SK-N-SH (cell line): ENCODE measurements at regions not wholly inside any gene's neighbourhood (a gene's known extent, or its start where the extent isn't known, plus 50 kb on each side); places are given as distances from the start of the nearest gene placed in this dataset.

Experiments used
- CTCF ChIA-PET: fragments of 300-600, 350-600 bp; formaldehyde crosslinking; extraction: SDS; loops from one replicate; lab custom pipeline; 2021; lab: Yijun Ruan, JAX
- POLR2A ChIA-PET: fragments of 350-600 bp; sonication (Branson Sonifier 250); formaldehyde crosslinking; extraction: SDS; loops from one replicate; lab custom pipeline; 2020; ENCODE audit warnings: antibody characterized with exemption, inconsistent platforms; lab: Yijun Ruan, JAX
- DNase-seq: peaks from one replicate; pipeline ENCODE4 v3.0.0; 2012
- H2AFZ ChIP-seq: fragments of 200-600 bp; sonication (generic); 2 replicates; pipeline ENCODE4 v1.8.1; 2016; ENCODE audit warnings: antibody characterized with exemption, mild to moderate bottlenecking, low read depth
- H3F3A ChIP-seq: fragments of 200-600 bp; sonication (generic); replicated peaks from 2 replicates; pipeline ENCODE3; 2016; ENCODE audit warnings: antibody characterized with exemption, mild to moderate bottlenecking; ENCODE audit not compliant: insufficient read depth
- H3K27ac ChIP-seq, 2 experiments: fragments of 200-500 bp in 1 of 2; fragments of 200-600 bp in 1 of 2; sonication (Bioruptor generic) in 1 of 2; sonication (generic), shearing (Covaris generic) in 1 of 2; 2 replicates each; pipeline versions ENCODE4 v1.5.1 to v1.6.1; 2014 to 2016; ENCODE audit warnings: low read depth in 2 of 2, inconsistent platforms in 1 of 2, low read length in 1 of 2, mild to moderate bottlenecking in 1 of 2, mixed read lengths in 1 of 2
- H3K27me3 ChIP-seq: fragments of 200-600 bp; sonication (generic), shearing (Covaris generic); 2 replicates; pipeline ENCODE4 v1.6.1; 2016; ENCODE audit warnings: mixed run types; ENCODE audit not compliant: insufficient read depth
- H3K36me3 ChIP-seq, 2 experiments: fragments of 200-500 bp in 1 of 2; fragments of 200-600 bp in 1 of 2; sonication (Bioruptor generic) in 1 of 2; sonication (generic) in 1 of 2; replicated peaks in 1 of 2; 2 replicates each; pipeline versions ENCODE3 to v1.5.1; 2014 to 2016; ENCODE audit warnings: low read length in 1 of 2, mild to moderate bottlenecking in 1 of 2; ENCODE audit not compliant: insufficient read depth in 2 of 2, control insufficient read depth in 1 of 2
- H3K4me1 ChIP-seq, 2 experiments: fragments of 200-500 bp in 1 of 2; fragments of 200-600 bp in 1 of 2; sonication (Bioruptor generic) in 1 of 2; sonication (generic), shearing (Covaris generic) in 1 of 2; 2 replicates each; pipeline versions ENCODE4 v1.5.1 to v1.6.1; 2014 to 2016; ENCODE audit warnings: low read depth in 1 of 2, low read length in 1 of 2, mixed run types in 1 of 2; ENCODE audit not compliant: insufficient read depth in 2 of 2, control insufficient read depth in 1 of 2
- H3K4me2 ChIP-seq: fragments of 200-600 bp; sonication (generic), shearing (Covaris generic); 2 replicates; pipeline ENCODE4 v1.6.1; 2017; ENCODE audit warnings: mixed run types
- H3K4me3 ChIP-seq, 2 experiments: fragments of 200-500 bp in 1 of 2; fragments of 200-600 bp in 1 of 2; sonication (Bioruptor generic) in 1 of 2; sonication (generic), shearing (Covaris generic) in 1 of 2; 2 replicates each; pipeline versions ENCODE4 v1.5.1 to v1.8.1; 2014 to 2016; ENCODE audit warnings: low read depth in 2 of 2, inconsistent platforms in 1 of 2, low read length in 1 of 2, mild to moderate bottlenecking in 1 of 2, mixed read lengths in 1 of 2, moderate library complexity in 1 of 2
- H3K79me2 ChIP-seq: fragments of 200-600 bp; sonication (generic); 2 replicates; pipeline ENCODE4 v1.8.1; 2017; ENCODE audit warnings: mild to moderate bottlenecking; ENCODE audit not compliant: insufficient read depth
- H3K9ac ChIP-seq: fragments of 200-600 bp; sonication (generic); 2 replicates; pipeline ENCODE4 v1.6.1; 2017; ENCODE audit warnings: mixed run types
- H3K9me2 ChIP-seq: fragments of 200-600 bp; sonication (generic); 2 replicates; pipeline ENCODE4 v1.6.1; 2017; ENCODE audit warnings: mixed run types
- H3K9me3 ChIP-seq: fragments of 200-600 bp; sonication (generic); 2 replicates; pipeline ENCODE4 v1.6.1; 2017; ENCODE audit warnings: mixed run types, mild to moderate bottlenecking, moderate library complexity
- H4K20me1 ChIP-seq: fragments of 200-600 bp; sonication (generic); 2 replicates; pipeline ENCODE4 v1.6.1; 2017; ENCODE audit warnings: mild to moderate bottlenecking, mixed run types; ENCODE audit not compliant: insufficient read depth
- CTCF ChIP-seq: fragments of 200-600 bp; sonication (generic); IDR thresholded peaks from 2 replicates; pipeline ENCODE4 v1.6.1; 2017; ENCODE audit warnings: antibody characterized with exemption, mild to moderate bottlenecking, moderate library complexity
- ELF1 ChIP-seq: IDR thresholded peaks from 2 replicates; pipeline ENCODE4 v1.4.0; 2012
- FOSL2 ChIP-seq: IDR thresholded peaks from 2 replicates; pipeline ENCODE4 v1.4.0; 2012; ENCODE audit warnings: low read depth, mild to moderate bottlenecking, moderate library complexity, borderline replicate concordance
- FOXJ3 ChIP-seq: sonication (generic); formaldehyde crosslinking; IDR thresholded peaks from 2 replicates; pipeline ENCODE4 v1.5.1; 2020; ENCODE audit warnings: mild to moderate bottlenecking, missing genetic modification reagents
- FOXM1 ChIP-seq: IDR thresholded peaks from 2 replicates; pipeline ENCODE4 v1.4.0; 2012; ENCODE audit warnings: low read depth, mild to moderate bottlenecking
- GATA2 ChIP-seq: sonication (generic); formaldehyde crosslinking; IDR thresholded peaks from 2 replicates; pipeline ENCODE4 v1.5.0; 2020; ENCODE audit warnings: mild to moderate bottlenecking, missing genetic modification reagents
- JUND ChIP-seq: IDR thresholded peaks from 2 replicates; pipeline ENCODE4 v1.4.0; 2012
- MAX ChIP-seq: IDR thresholded peaks from 2 replicates; pipeline ENCODE4 v1.4.0; 2012; ENCODE audit warnings: low read depth
- MEF2A ChIP-seq: IDR thresholded peaks from 2 replicates; pipeline ENCODE4 v1.4.0; 2012; ENCODE audit warnings: low read depth, borderline replicate concordance
- MXI1 ChIP-seq: IDR thresholded peaks from 2 replicates; pipeline ENCODE4 v1.6.1; 2012; ENCODE audit warnings: mild to moderate bottlenecking, low read depth, low read length, improper control_type of control experiment
- NFIC ChIP-seq: IDR thresholded peaks from 2 replicates; pipeline ENCODE4 v1.4.0; 2012; ENCODE audit warnings: borderline replicate concordance
- NRF1 ChIP-seq: IDR thresholded peaks from 2 replicates; pipeline ENCODE4 v1.6.1; 2012; ENCODE audit warnings: low read depth, mild to moderate bottlenecking, low read length
- POLR2AphosphoS5 ChIP-seq: IDR thresholded peaks from 2 replicates; pipeline ENCODE4 v1.6.1; 2012; ENCODE audit warnings: low read depth, low read length
- RAD21 ChIP-seq: IDR thresholded peaks from 2 replicates; pipeline ENCODE4 v1.6.1; 2012; ENCODE audit warnings: mild to moderate bottlenecking, low read length
- RCOR1 ChIP-seq: fragments of 150-350 bp; IDR thresholded peaks from 2 replicates; pipeline ENCODE4 v1.6.1; 2017; ENCODE audit warnings: antibody characterized with exemption, low read length
- RFX5 ChIP-seq: IDR thresholded peaks from 2 replicates; pipeline ENCODE4 v1.6.1; 2012; ENCODE audit warnings: mild to moderate bottlenecking, improper control_type of control experiment, low read length
- USF2 ChIP-seq: fragments of 150-350 bp; IDR thresholded peaks from 2 replicates; pipeline ENCODE4 v1.6.1; 2017; ENCODE audit warnings: antibody characterized with exemption, low read length, low read depth, borderline replicate concordance
- ZBTB33 ChIP-seq: IDR thresholded peaks from 2 replicates; pipeline ENCODE4 v1.4.0; 2012; ENCODE audit warnings: low read depth, borderline replicate concordance
- WGBS: methylation state at CpG from one replicate; pipeline ENCODE4 v1.1.6; 2017; ENCODE audit warnings: low lambda C conversion rate; 5-methylcytosine and 5-hydroxymethylcytosine counted together

- Histone ChIP-seq H3K4me3 (no peak overlapping the region), H4K20me1 (no peaks in the 10 kb centered on the region), H3K36me3 (no peaks in the 10 kb centered on the region), H3K27ac (no peak overlapping the region), H3F3A (no peaks in the 10 kb centered on the region), H3K9me2 (no peaks in the 10 kb centered on the region), H2AFZ (no peak overlapping the region), H3K9ac (no peak overlapping the region), H3K79me2 (no peaks in the 10 kb centered on the region), H3K27me3 (no peaks in the 10 kb centered on the region; the same call in 1 of the 2 replicates), H3K9me3 (no peaks in the 10 kb centered on the region), H3K4me1 (no peaks in the 10 kb centered on the region), H3K4me2 (no peak overlapping the region)
- no peak for DNase-seq
- CTCF ChIA-PET, result interaction anchor here (1.3 kb wide), 1 partner anchor 178 kb away, joined by 3 read pairs; no protein-coding TSS in a partner anchor
- POLR2A ChIA-PET, result no interaction called here
- TF ChIP-seq ZBTB33 (no peak), RAD21 (no peak), USF2 (no peak), MAX (no peak), GATA2 (no peak), MXI1 (no peak), MEF2A (no peak), FOXJ3 (CRISPR knock-in tag) (no peak), FOXM1 (no peak)
- WGBS, result 34% methylated on average over 4 of the region's 4 CpGs
These were observed 89.7 kb upstream of the XCR1 start for GRCh38 chr3:46116996-46117395.

- no peaks in the 10 kb centered on the region for H4K20me1 ChIP-seq
- H3F3A ChIP-seq, result no peaks in the 10 kb centered on the region
- H3K4me3 ChIP-seq, result no peak overlapping the region
- no peaks in the 10 kb centered on the region for H3K9me3 ChIP-seq
- no peak overlapping the region for H2AFZ ChIP-seq
- H3K9me2 ChIP-seq, result no peaks in the 10 kb centered on the region
- no peaks in the 10 kb centered on the region; a peak in 1 of 4 replicates for H3K4me1 ChIP-seq
- POLR2A ChIA-PET, result no interaction called here
- no peak for DNase-seq
- H3K27ac ChIP-seq, result no peak overlapping the region
- H3K4me2 ChIP-seq, result no peak overlapping the region
- 0% methylated on average over 1 of the region's 1 CpG for WGBS
- no peaks in the 10 kb centered on the region for H3K27me3 ChIP-seq
- no peaks in the 10 kb centered on the region for H3K79me2 ChIP-seq
- TF ChIP-seq FOSL2 (no peak), RFX5 (no peak), GATA2 (no peak), NRF1 (no peak), MAX (no peak), JUND (no peak), POLR2AphosphoS5 (no peak), CTCF (no peak), RCOR1 (no peak), NFIC (no peak), FOXM1 (no peak), ELF1 (no peak), USF2 (no peak)
- CTCF ChIA-PET, result interaction anchor here (1.0 kb wide), 1 partner anchor 35 kb away, joined by 4 read pairs; no protein-coding TSS in a partner anchor
- no peak overlapping the region for H3K9ac ChIP-seq
- H3K36me3 ChIP-seq, result no peaks in the 10 kb centered on the region
These were observed 87.2 kb upstream of the XCR1 start for GRCh38 chr3:46114323-46114988.
